ENCODE measurements at regions not wholly inside any gene's neighbourhood (a gene's known extent, or its start where the extent isn't known, plus 50 kb on each side); places are given as distances from the start of the nearest gene placed in this dataset.

DNA sequence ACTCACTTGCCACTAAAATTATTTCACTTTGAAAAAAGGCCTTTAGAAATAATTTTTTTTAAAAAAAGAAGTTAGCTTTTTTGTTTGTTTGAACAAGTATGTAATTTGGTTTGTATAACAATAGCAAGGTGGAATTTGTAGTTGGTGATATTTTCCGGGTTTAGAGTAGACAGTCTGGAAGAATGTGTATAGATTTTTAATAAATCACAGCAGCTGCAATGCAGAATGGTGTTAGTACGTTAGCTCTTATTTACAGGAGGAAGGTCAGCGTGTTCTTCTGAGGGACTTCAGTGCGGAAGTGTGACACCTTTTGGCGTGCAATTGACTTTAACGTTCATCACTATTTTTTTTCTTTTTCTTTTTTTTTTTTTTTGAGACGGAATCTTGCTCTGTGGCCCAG, 115.4 kb downstream of the PLEKHG1 start (continued):
- no peak for TF ChIP-seq NRF1 (IDR thresholded peaks at IDR 0.05; ENCODE audit: low read depth, low read length)
- no peak for TF ChIP-seq EZH2 (IDR thresholded peaks at IDR 0.05; ENCODE audit: low read depth, low read length, severe bottlenecking)

Measured in H1 (cell line).